Keratinocyte (primary cell): ENCODE measurements at regions not wholly inside any gene's neighbourhood (a gene's known extent, or its start where the extent isn't known, plus 50 kb on each side); places are given as distances from the start of the nearest gene placed in this dataset.
"Not testable (repeated sequence)": the region's sequence is repeated elsewhere in the genome, so short reads cannot be mapped to it uniquely, and the experiment has no call there.

ENCODE experiments used
- EZH2 ChIP-seq: IDR thresholded peaks from one replicate; pipeline ENCODE4 v1.6.1; 2012; ENCODE audit warnings: inconsistent platforms, mild to moderate bottlenecking, low read length, moderate library complexity
- TF ChIP-seq, protein P1 (sequence below), 3 experiments: IDR thresholded peaks in 1 of 3; conservative IDR thresholded peaks in 1 of 3; optimal IDR thresholded peaks in 1 of 3; 2 replicates in 2 of 3; 3 replicates in 1 of 3; pipeline versions ENCODE3 to v1.5.1; 2011; ENCODE audit warnings: low read length in 3 of 3, mild to moderate bottlenecking in 3 of 3, moderate library complexity in 2 of 3, control low read depth in 1 of 3, inconsistent platforms in 1 of 3; ENCODE audit not compliant: insufficient read depth in 2 of 3; ENCODE audit errors: extremely low read depth in 1 of 3

DNA sequence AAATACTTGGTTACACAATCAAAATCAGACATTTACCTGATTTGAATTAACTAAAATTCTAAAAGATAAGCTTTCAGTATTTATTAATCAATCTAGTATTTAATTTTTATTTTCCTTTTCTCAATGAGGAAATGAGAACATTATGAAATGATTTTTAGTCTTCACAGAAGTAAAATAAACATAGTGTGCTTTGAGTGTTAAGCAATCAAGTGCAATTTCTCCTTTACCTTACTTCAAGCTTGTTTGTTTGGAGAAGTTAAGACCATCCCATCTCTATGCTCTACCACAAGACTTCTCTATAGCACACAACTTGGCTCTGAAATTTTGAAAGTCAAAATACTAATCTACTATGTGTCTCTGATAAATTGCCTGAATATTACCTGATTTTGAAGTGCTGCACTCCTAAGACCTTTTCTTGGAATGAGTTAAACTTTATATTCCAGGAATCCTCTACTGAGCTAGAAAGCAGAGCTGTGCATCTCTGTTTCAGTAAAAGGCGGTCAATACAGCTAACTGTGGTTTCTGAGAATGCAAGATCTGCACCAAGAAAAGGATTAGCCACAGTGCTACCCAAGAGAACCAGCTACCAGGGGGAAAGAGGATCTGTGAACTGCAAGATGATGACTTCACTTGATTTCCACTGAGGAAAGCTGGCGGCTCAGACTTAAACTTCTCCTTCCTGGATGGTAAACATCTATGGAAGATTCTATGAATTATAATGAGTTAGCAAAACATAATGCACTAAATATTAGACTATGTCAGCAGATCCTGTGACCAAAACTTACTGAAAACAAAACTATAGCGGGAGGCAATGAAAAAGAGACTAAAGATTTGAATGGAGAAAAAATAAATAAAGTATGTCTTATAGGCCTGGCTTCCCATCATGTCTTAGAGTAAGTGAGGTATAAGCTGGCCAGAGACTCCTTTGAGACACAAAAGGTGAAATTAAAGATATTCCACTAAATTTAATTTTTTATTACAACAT, 358.7 kb downstream of the TUBA3C start:
- TF ChIP-seq, protein P1, sequence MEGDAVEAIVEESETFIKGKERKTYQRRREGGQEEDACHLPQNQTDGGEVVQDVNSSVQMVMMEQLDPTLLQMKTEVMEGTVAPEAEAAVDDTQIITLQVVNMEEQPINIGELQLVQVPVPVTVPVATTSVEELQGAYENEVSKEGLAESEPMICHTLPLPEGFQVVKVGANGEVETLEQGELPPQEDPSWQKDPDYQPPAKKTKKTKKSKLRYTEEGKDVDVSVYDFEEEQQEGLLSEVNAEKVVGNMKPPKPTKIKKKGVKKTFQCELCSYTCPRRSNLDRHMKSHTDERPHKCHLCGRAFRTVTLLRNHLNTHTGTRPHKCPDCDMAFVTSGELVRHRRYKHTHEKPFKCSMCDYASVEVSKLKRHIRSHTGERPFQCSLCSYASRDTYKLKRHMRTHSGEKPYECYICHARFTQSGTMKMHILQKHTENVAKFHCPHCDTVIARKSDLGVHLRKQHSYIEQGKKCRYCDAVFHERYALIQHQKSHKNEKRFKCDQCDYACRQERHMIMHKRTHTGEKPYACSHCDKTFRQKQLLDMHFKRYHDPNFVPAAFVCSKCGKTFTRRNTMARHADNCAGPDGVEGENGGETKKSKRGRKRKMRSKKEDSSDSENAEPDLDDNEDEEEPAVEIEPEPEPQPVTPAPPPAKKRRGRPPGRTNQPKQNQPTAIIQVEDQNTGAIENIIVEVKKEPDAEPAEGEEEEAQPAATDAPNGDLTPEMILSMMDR (optimal IDR thresholded peaks at IDR 0.05 in 1 of 3, IDR thresholded peaks at IDR 0.05 in 1 of 3, conservative IDR thresholded peaks at IDR 0.05 in 1 of 3; ENCODE audit: extremely low read depth in 1 of 3, insufficient read depth in 2 of 3, low read length in 3 of 3), result not testable (repeated sequence)
- TF ChIP-seq EZH2, result not testable (repeated sequence)
